ENCODE measurements at regions not wholly inside any gene's neighbourhood (a gene's known extent, or its start where the extent isn't known, plus 50 kb on each side); places are given as distances from the start of the nearest gene placed in this dataset.

GRCh38 chr6:84486526-84486925, 259.1 kb upstream of the CEP162 start (continued):
- no peak for TF ChIP-seq TCF7 (IDR thresholded peaks at IDR 0.05; ENCODE audit: low read depth)
- TF ChIP-seq ZNF609 (CRISPR knock-in tag; IDR thresholded peaks at IDR 0.05; ENCODE audit: borderline replicate concordance): no peak
- TF ChIP-seq ZNF274 (CRISPR knock-in tag; IDR thresholded peaks at IDR 0.05): no peak
- TF ChIP-seq ZNF674 (CRISPR knock-in tag; IDR thresholded peaks at IDR 0.05; ENCODE audit: low read depth): no peak
- TF ChIP-seq SRY (CRISPR knock-in tag; IDR thresholded peaks at IDR 0.05): no peak
- no peak for TF ChIP-seq ZNF281 (CRISPR knock-in tag; IDR thresholded peaks at IDR 0.05; ENCODE audit: borderline replicate concordance)
- no peak for TF ChIP-seq ZNF317 (CRISPR knock-in tag; IDR thresholded peaks at IDR 0.05)
